HEK293 (cell line): ENCODE measurements at regions not wholly inside any gene's neighbourhood (a gene's known extent, or its start where the extent isn't known, plus 50 kb on each side); places are given as distances from the start of the nearest gene placed in this dataset.

Experiments
- MYNN ChIP-seq: fragments of 450-650 bp; formaldehyde crosslinking; IDR thresholded peaks from 2 replicates; pipeline ENCODE4 v1.5.1; 2016; ENCODE audit warnings: missing biosample characterization, missing genetic modification characterization, borderline replicate concordance
- TCF7L2 ChIP-seq: IDR thresholded peaks from 2 replicates; pipeline ENCODE4 v1.6.1; 2011; ENCODE audit warnings: low read depth, mild to moderate bottlenecking, inconsistent platforms, low read length, moderate library complexity, borderline replicate concordance
- YY1 ChIP-seq: fragments of 450-650 bp; formaldehyde crosslinking; IDR thresholded peaks from 2 replicates; pipeline ENCODE4 v1.5.1; 2018; ENCODE audit warnings: missing biosample characterization, missing genetic modification characterization
- ZBTB1 ChIP-seq: fragments of 450-650 bp; formaldehyde crosslinking; IDR thresholded peaks from 2 replicates; pipeline ENCODE4 v1.5.1; 2016; ENCODE audit warnings: missing biosample characterization, missing genetic modification characterization
- ZBTB17 ChIP-seq: fragments of 450-650 bp; formaldehyde crosslinking; IDR thresholded peaks from 2 replicates; pipeline ENCODE4 v1.5.1; 2016; ENCODE audit warnings: missing biosample characterization, missing genetic modification characterization
- ZNF274 ChIP-seq, 2 experiments: fragments of 200-500 bp in 1 of 2; fragments of 450-650 bp in 1 of 2; sonication (Bioruptor generic) in 1 of 2; formaldehyde crosslinking in 1 of 2; IDR thresholded peaks; 2 replicates each; pipeline versions ENCODE4 v1.5.1 to v1.6.1; 2014 to 2016; ENCODE audit warnings: borderline replicate concordance in 1 of 2, inconsistent platforms in 1 of 2, low read length in 1 of 2, missing biosample characterization in 1 of 2, missing genetic modification characterization in 1 of 2
- ZNF302 ChIP-seq: fragments of 450-650 bp; formaldehyde crosslinking; IDR thresholded peaks from 2 replicates; pipeline ENCODE4 v1.5.1; 2016; ENCODE audit warnings: missing biosample characterization, missing genetic modification characterization, low read depth
- ZNF501 ChIP-seq: fragments of 450-650 bp; formaldehyde crosslinking; IDR thresholded peaks from 2 replicates; pipeline ENCODE4 v1.5.1; 2016; ENCODE audit warnings: missing biosample characterization, missing genetic modification characterization
- ZNF521 ChIP-seq: fragments of 450-650 bp; formaldehyde crosslinking; IDR thresholded peaks from 2 replicates; pipeline ENCODE4 v1.5.1; 2017; ENCODE audit warnings: missing biosample characterization, mild to moderate bottlenecking, missing genetic modification characterization
- ZNF830 ChIP-seq: fragments of 450-650 bp; IDR thresholded peaks from 2 replicates; pipeline ENCODE4 v1.5.0; 2018; ENCODE audit warnings: missing biosample characterization, missing genetic modification characterization, low read depth, mild to moderate bottlenecking, moderate library complexity
- TF ChIP-seq, protein P1 (sequence below): sonication (generic); formaldehyde crosslinking; IDR thresholded peaks from 2 replicates; pipeline ENCODE4 v1.8.1; 2022; ENCODE audit warnings: mild to moderate bottlenecking, moderate library complexity, missing genetic modification reagents
- TF ChIP-seq, protein P2 (sequence below): fragments of 450-650 bp; formaldehyde crosslinking; IDR thresholded peaks from 2 replicates; pipeline ENCODE4 v1.5.1; 2016; ENCODE audit warnings: missing biosample characterization, missing genetic modification characterization
- TF ChIP-seq, protein P3 (sequence below): fragments of 450-650 bp; formaldehyde crosslinking; optimal IDR thresholded peaks from 2 replicates; pipeline ENCODE3; 2016; ENCODE audit warnings: missing biosample characterization, mild to moderate bottlenecking, missing genetic modification characterization
- TF ChIP-seq, protein P4 (sequence below): fragments of 450-650 bp; formaldehyde crosslinking; IDR thresholded peaks from 2 replicates; pipeline ENCODE4 v1.5.1; 2016; ENCODE audit warnings: missing biosample characterization, missing genetic modification characterization

DNA sequence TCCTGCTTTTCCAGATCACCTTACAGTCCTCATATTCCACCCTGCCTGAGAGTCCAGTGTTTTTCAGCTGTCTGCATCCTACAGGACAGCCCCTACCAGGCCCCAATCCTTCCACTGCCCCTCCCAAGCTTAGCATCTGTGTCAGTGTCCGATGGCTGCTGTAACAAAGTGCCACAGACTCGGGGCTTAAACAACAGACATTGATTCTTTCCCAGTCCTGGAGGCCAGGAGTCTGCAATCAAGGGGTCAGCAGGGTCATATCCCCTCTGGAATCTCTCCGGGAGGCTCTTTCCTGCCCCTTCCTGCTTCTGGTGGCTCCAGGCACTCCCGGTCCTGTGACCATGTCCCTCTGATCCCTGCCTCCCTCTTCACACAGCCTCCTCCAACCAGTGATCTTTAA lies 396.6 kb upstream of the MAP3K7 start:
- TF ChIP-seq MYNN (tag by site-specific recombination) (no peak), ZBTB1 (tag by site-specific recombination) (no peak), ZNF501 (tag by site-specific recombination) (no peak), ZNF274 (IDR thresholded peaks at IDR 0.05; ENCODE audit: low read length) (no peak), ZNF274 (tag by site-specific recombination; IDR thresholded peaks at IDR 0.05; ENCODE audit: borderline replicate concordance) (no peak), ZNF521 (tag by site-specific recombination) (no peak), ZNF830 (tag by site-specific recombination) (no peak), TCF7L2 (no peak), ZNF302 (no peak), YY1 (tag by site-specific recombination) (no peak), ZBTB17 (tag by site-specific recombination) (no peak)
- TF ChIP-seq, protein P1, sequence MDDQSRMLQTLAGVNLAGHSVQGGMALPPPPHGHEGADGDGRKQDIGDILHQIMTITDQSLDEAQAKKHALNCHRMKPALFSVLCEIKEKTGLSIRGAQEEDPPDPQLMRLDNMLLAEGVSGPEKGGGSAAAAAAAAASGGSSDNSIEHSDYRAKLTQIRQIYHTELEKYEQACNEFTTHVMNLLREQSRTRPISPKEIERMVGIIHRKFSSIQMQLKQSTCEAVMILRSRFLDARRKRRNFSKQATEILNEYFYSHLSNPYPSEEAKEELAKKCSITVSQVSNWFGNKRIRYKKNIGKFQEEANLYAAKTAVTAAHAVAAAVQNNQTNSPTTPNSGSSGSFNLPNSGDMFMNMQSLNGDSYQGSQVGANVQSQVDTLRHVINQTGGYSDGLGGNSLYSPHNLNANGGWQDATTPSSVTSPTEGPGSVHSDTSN: no peak
- TF ChIP-seq, protein P2, sequence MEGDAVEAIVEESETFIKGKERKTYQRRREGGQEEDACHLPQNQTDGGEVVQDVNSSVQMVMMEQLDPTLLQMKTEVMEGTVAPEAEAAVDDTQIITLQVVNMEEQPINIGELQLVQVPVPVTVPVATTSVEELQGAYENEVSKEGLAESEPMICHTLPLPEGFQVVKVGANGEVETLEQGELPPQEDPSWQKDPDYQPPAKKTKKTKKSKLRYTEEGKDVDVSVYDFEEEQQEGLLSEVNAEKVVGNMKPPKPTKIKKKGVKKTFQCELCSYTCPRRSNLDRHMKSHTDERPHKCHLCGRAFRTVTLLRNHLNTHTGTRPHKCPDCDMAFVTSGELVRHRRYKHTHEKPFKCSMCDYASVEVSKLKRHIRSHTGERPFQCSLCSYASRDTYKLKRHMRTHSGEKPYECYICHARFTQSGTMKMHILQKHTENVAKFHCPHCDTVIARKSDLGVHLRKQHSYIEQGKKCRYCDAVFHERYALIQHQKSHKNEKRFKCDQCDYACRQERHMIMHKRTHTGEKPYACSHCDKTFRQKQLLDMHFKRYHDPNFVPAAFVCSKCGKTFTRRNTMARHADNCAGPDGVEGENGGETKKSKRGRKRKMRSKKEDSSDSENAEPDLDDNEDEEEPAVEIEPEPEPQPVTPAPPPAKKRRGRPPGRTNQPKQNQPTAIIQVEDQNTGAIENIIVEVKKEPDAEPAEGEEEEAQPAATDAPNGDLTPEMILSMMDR (tag by site-specific recombination): no peak
- TF ChIP-seq, protein P3, sequence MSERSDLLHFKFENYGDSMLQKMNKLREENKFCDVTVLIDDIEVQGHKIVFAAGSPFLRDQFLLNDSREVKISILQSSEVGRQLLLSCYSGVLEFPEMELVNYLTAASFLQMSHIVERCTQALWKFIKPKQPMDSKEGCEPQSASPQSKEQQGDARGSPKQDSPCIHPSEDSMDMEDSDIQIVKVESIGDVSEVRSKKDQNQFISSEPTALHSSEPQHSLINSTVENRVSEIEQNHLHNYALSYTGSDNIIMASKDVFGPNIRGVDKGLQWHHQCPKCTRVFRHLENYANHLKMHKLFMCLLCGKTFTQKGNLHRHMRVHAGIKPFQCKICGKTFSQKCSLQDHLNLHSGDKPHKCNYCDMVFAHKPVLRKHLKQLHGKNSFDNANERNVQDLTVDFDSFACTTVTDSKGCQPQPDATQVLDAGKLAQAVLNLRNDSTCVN (tag by site-specific recombination): no peak
- TF ChIP-seq, protein P4, sequence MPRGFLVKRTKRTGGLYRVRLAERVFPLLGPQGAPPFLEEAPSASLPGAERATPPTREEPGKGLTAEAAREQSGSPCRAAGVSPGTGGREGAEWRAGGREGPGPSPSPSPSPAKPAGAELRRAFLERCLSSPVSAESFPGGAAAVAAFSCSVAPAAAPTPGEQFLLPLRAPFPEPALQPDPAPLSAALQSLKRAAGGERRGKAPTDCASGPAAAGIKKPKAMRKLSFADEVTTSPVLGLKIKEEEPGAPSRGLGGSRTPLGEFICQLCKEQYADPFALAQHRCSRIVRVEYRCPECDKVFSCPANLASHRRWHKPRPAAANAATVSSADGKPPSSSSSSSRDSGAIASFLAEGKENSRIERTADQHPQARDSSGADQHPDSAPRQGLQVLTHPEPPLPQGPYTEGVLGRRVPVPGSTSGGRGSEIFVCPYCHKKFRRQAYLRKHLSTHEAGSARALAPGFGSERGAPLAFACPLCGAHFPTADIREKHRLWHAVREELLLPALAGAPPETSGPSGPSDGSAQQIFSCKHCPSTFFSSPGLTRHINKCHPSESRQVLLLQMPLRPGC (tag by site-specific recombination): no peak
